GM12864 (cell line): ENCODE measurements at regions not wholly inside any gene's neighbourhood (a gene's known extent, or its start where the extent isn't known, plus 50 kb on each side); places are given as distances from the start of the nearest gene placed in this dataset.
"Not testable (repeated sequence)": the region's sequence is repeated elsewhere in the genome, so short reads cannot be mapped to it uniquely, and the experiment has no call there.

Source experiments
- DNase-seq: peaks from one replicate; pipeline ENCODE4 v3.0.0-alpha.2; 2011; ENCODE audit warnings: low read depth
- H3K4me3 ChIP-seq: 2 replicates; pipeline ENCODE4 v1.5.1; 2011; ENCODE audit warnings: mild to moderate bottlenecking, low read depth, low read length, control low read depth
- TF ChIP-seq, protein P1 (sequence below): IDR thresholded peaks from 2 replicates; pipeline ENCODE4 v1.5.1; 2011; ENCODE audit warnings: low read depth, mild to moderate bottlenecking, moderate library complexity, low read length, control low read depth, inconsistent platforms; ENCODE audit errors: missing control alignments

- DNase-seq = no peak
- no peak overlapping the region for H3K4me3 ChIP-seq
- TF ChIP-seq, protein P1, sequence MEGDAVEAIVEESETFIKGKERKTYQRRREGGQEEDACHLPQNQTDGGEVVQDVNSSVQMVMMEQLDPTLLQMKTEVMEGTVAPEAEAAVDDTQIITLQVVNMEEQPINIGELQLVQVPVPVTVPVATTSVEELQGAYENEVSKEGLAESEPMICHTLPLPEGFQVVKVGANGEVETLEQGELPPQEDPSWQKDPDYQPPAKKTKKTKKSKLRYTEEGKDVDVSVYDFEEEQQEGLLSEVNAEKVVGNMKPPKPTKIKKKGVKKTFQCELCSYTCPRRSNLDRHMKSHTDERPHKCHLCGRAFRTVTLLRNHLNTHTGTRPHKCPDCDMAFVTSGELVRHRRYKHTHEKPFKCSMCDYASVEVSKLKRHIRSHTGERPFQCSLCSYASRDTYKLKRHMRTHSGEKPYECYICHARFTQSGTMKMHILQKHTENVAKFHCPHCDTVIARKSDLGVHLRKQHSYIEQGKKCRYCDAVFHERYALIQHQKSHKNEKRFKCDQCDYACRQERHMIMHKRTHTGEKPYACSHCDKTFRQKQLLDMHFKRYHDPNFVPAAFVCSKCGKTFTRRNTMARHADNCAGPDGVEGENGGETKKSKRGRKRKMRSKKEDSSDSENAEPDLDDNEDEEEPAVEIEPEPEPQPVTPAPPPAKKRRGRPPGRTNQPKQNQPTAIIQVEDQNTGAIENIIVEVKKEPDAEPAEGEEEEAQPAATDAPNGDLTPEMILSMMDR = no peak
Observed at GRCh38 chr5:54404568-54404967, 50.9 kb upstream of the HSPB3 start.

DNA sequence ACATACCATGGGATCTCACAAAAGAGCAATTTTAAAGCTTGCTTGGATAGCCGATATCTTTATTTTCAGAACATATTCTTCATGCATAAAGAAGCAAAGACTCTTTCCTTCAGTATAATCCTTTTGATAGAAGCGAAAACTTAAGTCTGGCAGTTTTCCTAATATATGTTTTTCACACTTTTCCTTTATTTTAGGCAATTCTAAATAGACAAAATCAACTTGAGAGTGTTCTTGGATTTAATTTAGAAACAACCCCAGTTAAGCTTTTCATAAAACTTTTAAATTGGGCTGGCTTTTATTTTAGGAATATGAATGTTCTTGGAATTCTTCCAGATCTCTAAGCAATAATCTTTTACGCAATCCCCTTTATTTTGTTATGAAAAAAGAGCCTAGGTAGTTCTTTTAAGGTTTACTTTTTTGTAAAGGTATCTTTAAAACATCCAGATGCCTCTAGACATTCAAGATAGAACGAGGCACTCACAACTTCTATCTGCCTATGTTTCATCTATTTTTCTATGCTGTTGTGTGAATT, 51.5 kb upstream of the HSPB3 start:
- no peak overlapping the region for H3K4me3 ChIP-seq
- TF ChIP-seq, protein P1 = no peak
- no peak for DNase-seq

DNA sequence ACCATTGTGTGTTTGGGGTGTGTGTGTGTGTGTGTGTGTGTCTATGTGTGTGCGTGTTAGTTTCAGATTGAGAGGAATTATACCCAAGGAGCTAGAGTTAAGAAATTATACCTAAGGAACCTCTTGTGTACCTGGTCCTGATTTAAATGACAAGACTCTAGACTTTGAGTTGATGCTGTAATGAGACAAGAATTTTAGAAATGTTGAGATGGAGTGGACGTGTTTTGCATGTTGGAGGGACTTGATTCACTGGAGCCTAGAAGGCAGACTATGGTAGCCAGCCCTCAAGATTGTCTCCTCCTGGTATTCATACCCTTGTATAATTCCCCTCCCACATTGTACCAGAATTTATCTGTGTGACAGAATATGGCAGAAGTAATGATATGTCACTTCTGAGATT, 52.4 kb upstream of the HSPB3 start:
- H3K4me3 ChIP-seq = no peak overlapping the region
- no peak for DNase-seq
- TF ChIP-seq, protein P1 = no peak

- TF ChIP-seq, protein P1 = no peak
- H3K4me3 ChIP-seq = no peak overlapping the region
- DNase-seq = peak; percentile 24
Observed at GRCh38 chr5:54401515-54401914, 54.0 kb upstream of the HSPB3 start.

DNA sequence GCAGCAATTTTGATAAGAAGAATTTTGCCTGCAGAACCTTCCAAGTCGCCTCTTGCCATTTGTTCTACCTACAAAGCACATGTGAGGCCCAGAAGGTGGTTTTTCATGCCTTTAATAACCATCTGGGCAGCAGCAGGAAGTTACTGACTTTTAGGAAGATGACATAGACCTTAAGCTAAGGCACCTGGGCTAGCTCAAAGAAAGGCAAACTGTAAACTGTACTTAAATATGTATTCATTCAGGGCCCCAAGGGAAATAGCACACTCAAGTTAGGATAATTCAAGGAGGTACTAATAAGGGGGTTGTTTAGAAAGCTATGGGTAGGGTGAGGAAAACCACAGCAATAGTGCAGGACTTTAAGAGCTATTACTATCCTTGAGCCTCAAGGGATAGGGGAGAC, 57.3 kb upstream of the HSPB3 start:
- DNase-seq = no peak
- TF ChIP-seq, protein P1 = no peak
- no peak overlapping the region for H3K4me3 ChIP-seq

DNA sequence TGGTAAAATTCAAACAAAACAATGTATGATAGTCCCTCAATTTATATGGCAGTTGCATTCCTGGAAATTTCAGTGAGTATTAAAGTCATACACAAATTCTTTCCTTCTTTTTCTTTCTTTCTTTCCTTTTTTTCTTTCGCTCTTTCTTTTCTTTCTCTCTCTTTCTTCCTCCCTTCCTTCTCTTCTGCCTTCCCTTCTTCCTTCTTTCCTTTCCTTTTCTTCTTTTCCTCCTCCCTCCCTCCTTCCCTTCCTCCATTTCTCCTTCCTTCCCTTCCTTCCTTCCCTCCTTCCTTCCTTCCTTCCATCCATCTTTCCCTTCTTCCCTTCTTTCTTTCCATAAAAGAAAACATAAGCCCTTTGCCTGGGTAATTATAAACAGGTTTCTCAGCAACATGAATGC, 58.1 kb upstream of the HSPB3 start:
- TF ChIP-seq, protein P1 = no peak
- no peak overlapping the region for H3K4me3 ChIP-seq
- no peak for DNase-seq

GRCh38 chr5:54393007-54393406, 62.5 kb upstream of the HSPB3 start:
- DNase-seq, H3K4me3 ChIP-seq: not testable (repeated sequence)
